ENCODE measurements at regions not wholly inside any gene's neighbourhood (a gene's known extent, or its start where the extent isn't known, plus 50 kb on each side); places are given as distances from the start of the nearest gene placed in this dataset.

GRCh38 chr9:23606107-23606506, 219.9 kb downstream of the ELAVL2 start:
- DNase-seq, result no peak

- DNase-seq, result no peak
Measured at GRCh38 chr9:23608456-23608855, 217.6 kb downstream of the ELAVL2 start.

GRCh38 chr9:23611869-23612268, 214.2 kb downstream of the ELAVL2 start:
- DNase-seq, result no peak

- DNase-seq, result no peak
Measured at GRCh38 chr9:23615569-23615968, 210.5 kb downstream of the ELAVL2 start.

GRCh38 chr9:23621188-23621587, 204.9 kb downstream of the ELAVL2 start:
- DNase-seq, result no peak

- DNase-seq, result no peak
Measured at GRCh38 chr9:23621924-23622323, 204.1 kb downstream of the ELAVL2 start.

GRCh38 chr9:23622396-23622795, 203.6 kb downstream of the ELAVL2 start:
- no peak for DNase-seq

- DNase-seq, result no peak
Measured at GRCh38 chr9:23630488-23630887, 195.6 kb downstream of the ELAVL2 start.

GRCh38 chr9:23635276-23635675, 190.8 kb downstream of the ELAVL2 start:
- DNase-seq, result no peak

- DNase-seq, result no peak
Measured at GRCh38 chr9:23636199-23636598, 189.8 kb downstream of the ELAVL2 start.

GRCh38 chr9:23638011-23638410, 188.0 kb downstream of the ELAVL2 start:
- no peak for DNase-seq

GRCh38 chr9:23638837-23639426, 187.1 kb downstream of the ELAVL2 start:
- DNase-seq, result no peak
